HG03139 (cell line): ENCODE measurements at regions not wholly inside any gene's neighbourhood (a gene's known extent, or its start where the extent isn't known, plus 50 kb on each side); places are given as distances from the start of the nearest gene placed in this dataset.

Experiments used
- ATAC-seq: cut with Tn5 transposase; IDR thresholded peaks from one replicate; pipeline ENCODE4 v1.9.1; 2021; ENCODE audit not compliant: unreplicated experiment

- no peak for ATAC-seq
Observed at GRCh38 chr12:84689638-84690037, 223.0 kb downstream of the SLC6A15 start.

GRCh38 chr12:84685379-84685778 is 227.2 kb downstream of the SLC6A15 start:
- ATAC-seq = no peak

DNA sequence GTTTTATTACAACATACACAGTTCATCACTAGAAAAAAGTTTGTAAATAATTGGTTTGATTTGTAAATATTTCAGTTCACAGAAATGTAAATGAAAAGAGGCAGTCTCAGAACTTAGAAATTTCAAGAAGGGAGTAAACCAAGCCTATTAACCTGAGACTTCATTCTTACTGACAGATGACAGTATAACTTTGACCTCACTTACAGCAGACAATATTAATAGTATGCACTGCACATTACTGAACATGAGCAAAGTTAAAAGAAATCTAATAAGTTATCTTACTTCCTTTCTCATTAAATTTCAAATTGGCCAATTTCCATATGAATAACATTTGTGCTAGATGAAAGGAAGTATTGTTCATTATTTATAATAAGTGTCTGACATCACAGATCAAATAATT is 235.8 kb downstream of the SLC6A15 start:
- no peak for ATAC-seq

DNA sequence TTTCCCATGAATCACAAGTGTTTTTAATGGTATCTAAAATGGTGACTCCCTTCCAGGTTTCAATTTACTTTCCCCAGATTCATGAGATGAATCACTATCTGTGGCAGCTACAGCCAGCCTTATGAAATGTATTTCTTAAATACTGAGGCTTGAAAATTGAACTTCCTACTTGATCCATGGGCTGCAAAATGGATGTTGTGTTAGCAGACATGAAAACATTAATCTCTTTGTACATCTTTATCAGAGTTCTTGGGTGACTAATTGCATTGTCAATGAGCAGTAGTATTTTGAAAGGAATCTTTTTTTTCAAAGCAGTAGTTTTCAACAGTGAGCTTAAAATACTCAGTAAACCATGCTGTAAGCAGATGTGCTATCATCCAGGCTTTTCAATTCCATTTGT is 250.8 kb downstream of the SLC6A15 start:
- ATAC-seq = no peak

- ATAC-seq = no peak
Observed at GRCh38 chr12:84660139-84660538, 252.5 kb downstream of the SLC6A15 start.

GRCh38 chr12:84658877-84659276 is 253.7 kb downstream of the SLC6A15 start:
- no peak for ATAC-seq

DNA sequence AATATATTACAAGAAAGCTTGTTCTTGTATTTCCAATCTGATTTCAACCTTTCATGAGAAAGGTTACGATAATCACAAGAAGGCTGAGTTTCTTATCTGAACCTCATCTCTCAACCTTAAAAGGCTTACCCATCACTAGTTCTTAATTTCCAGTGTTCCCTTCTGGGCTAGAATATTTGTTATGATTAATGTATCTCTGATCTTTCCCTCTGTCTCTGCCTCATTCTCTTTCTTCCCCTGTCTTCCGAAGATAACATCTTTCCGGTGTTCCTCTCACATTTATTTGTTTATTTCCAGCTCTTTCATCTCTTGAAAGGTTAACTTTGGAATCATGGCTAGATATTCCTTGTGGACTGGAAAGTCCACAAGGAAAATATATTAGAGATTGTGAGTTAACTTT is 255.9 kb downstream of the SLC6A15 start:
- no peak for ATAC-seq

- no peak for ATAC-seq
Observed at GRCh38 chr12:84653482-84653881, 259.1 kb downstream of the SLC6A15 start.

DNA sequence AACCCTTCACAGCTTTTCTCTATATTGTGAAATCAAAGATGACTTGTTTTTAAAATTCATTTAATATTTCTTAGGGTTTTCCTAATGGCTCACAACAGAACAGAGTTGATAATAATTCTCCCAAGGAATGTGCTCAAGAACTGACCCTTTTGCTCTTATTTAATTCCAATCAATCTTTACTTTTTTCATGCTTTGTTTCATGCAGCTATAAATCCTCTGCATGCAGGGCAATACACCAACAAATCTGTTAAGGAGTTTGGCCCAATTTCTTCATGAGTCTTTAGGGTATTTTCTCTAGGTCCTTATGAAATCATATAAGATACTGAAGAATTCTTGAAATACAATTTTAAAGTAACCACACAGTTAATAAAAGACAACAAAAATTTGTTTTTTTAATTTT is 264.2 kb downstream of the SLC6A15 start:
- no peak for ATAC-seq

DNA sequence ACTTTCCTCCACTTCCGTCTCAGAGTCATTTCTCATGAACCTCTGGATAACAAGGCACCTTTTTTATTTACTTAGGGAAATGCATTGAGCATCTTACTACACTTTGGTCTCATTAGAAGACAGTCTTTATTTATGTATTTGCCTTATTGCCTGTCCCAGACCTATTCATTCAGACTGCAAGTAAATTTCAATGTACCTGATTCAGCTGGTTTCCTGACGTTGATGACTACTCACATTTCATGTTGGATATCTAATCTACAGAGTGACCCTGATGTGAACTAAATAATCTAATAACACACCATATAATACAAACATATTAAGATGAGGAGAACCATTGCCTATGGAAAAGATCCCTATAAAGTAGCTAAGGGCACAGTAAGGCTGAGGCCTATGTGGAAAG is 267.7 kb downstream of the SLC6A15 start:
- no peak for ATAC-seq

GRCh38 chr12:84643993-84644392 is 268.6 kb downstream of the SLC6A15 start:
- no peak for ATAC-seq

DNA sequence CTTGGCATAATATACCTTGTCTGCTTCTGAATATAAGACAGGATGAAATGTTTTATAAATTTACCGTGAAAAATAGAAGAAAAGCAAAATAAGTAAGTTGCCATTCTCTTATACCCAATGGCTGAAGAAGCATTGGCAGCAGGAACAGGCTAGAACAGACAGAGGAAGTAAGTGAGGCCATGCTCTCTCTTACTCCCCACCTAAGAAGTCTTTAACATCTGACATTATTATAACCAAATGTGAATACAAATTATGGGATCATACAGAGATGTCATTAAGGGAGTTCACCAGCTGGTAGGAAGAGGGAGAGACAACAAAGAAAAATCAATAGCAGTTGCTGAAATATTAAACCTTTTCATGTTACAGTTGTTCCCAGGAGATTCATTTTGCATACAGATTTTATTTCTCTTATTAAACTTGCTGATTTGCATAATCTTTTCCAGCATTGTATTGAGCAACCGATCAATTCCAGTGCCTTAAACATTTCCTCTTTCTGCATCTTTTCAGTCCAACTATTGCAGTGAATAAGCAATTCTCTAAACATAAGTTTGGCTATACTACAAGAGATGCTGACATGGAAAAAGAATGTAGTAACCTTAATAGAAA is 270.6 kb downstream of the SLC6A15 start:
- ATAC-seq = no peak

- ATAC-seq = no peak
Observed at GRCh38 chr12:84638811-84639368, 273.7 kb downstream of the SLC6A15 start.

GRCh38 chr12:84637926-84638325 is 274.7 kb downstream of the SLC6A15 start:
- no peak for ATAC-seq

GRCh38 chr12:84636801-84637290 is 275.8 kb downstream of the SLC6A15 start:
- ATAC-seq = no peak

DNA sequence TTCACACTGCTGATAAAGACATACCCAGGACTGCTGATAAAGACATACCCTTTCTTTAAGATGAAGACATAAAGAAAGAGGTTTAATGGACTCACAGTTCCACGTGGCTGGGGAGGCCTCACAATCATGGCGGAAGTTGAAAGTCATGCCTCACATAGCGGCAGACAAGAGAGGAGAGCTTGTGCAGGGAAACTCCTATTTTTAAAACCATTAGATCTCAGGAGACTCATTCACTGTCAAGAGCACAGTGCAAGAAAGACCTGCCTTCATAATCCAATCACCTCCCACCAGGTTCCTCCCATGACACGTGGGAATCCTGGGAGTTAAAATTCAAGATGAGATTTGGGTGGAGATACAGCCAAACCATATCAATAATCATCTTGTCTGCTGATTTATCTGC is 278.1 kb downstream of the SLC6A15 start:
- no peak for ATAC-seq

- ATAC-seq = no peak
Observed at GRCh38 chr12:84632556-84632955, 280.0 kb downstream of the SLC6A15 start.

- ATAC-seq = no peak
Observed at GRCh38 chr12:84631020-84631419, 281.6 kb downstream of the SLC6A15 start.

- ATAC-seq = no peak
Observed at GRCh38 chr12:84627593-84627992, 285.0 kb downstream of the SLC6A15 start.

GRCh38 chr12:84624601-84625000 is 288.0 kb downstream of the SLC6A15 start:
- no peak for ATAC-seq

GRCh38 chr12:84619053-84619571 is 293.5 kb downstream of the SLC6A15 start:
- ATAC-seq = no peak

GRCh38 chr12:84607170-84607819 is 305.3 kb downstream of the SLC6A15 start:
- no peak for ATAC-seq
